ENCODE measurements at regions not wholly inside any gene's neighbourhood (a gene's known extent, or its start where the extent isn't known, plus 50 kb on each side); places are given as distances from the start of the nearest gene placed in this dataset.

GRCh38 chr1:233523047-233523446 lies 90.9 kb upstream of the KCNK1 start:
- Histone ChIP-seq H2AFZ (ENCODE audit: low read length) (peak overlapping the region; percentile 95), H3K4me2 (ENCODE audit: insufficient read depth, insufficient read length, low read length) (no peak overlapping the region)
- WGBS (ENCODE audit: extremely low coverage, insufficient read length, low lambda C conversion rate): no CpG with 5 or more reads among the region's 2 CpGs

More at GRCh38 chr1:233523047-233523446, 90.9 kb upstream of the KCNK1 start:
- Histone ChIP-seq H3K56ac (ENCODE audit: insufficient read length, low read depth, low read length) (no peak overlapping the region), H3K27me3 (ENCODE audit: insufficient read depth, low read length) (no peaks in the 10 kb centered on the region), H4K5ac (ENCODE audit: insufficient read length, low read depth, low read length) (no peak overlapping the region), H3K4ac (ENCODE audit: low read depth, low read length) (no peak overlapping the region), H3K4me1 (ENCODE audit: insufficient read depth, low read length) (peaks cover 3% of the 10 kb centered on the region; the same call in 1 of the 2 replicates), H3K79me2 (ENCODE audit: insufficient read depth, low read length) (no peaks in the 10 kb centered on the region), H4K20me1 (ENCODE audit: control insufficient read depth, insufficient read depth, insufficient read length) (no peaks in the 10 kb centered on the region), H4K8ac (replicated peaks; ENCODE audit: insufficient read length, low read depth, low read length) (no peak overlapping the region), H3K14ac (ENCODE audit: insufficient read depth, low read length) (no peak overlapping the region), H2AK5ac (ENCODE audit: insufficient read length, low read length) (no peak overlapping the region), H4K91ac (ENCODE audit: insufficient read length, low read depth, low read length) (no peak overlapping the region), H3K18ac (ENCODE audit: insufficient read length, low read depth, low read length) (no peak overlapping the region), H3K9ac (ENCODE audit: extremely low read depth, insufficient read length, low read length) (no peak overlapping the region), H3K27ac (ENCODE audit: insufficient read length, low read depth, low read length) (no peak overlapping the region), H3K23me2 (ENCODE audit: insufficient read length, low read depth, low read length, poor library complexity, severe bottlenecking) (no peaks in the 10 kb centered on the region), H3T11ph (ENCODE audit: low read length) (no peak overlapping the region), H2BK12ac (ENCODE audit: insufficient read length, low read depth, low read length) (no peak overlapping the region), H3K9me3 (ENCODE audit: control insufficient read depth, low read depth, low read length) (no peaks in the 10 kb centered on the region), H2BK15ac (ENCODE audit: low read depth, low read length) (no peak overlapping the region), H3K23ac (ENCODE audit: insufficient read length, low read depth, low read length) (no peak overlapping the region), H2BK5ac (ENCODE audit: insufficient read length, low read length) (no peak overlapping the region), H2BK120ac (ENCODE audit: low read depth, low read length, poor library complexity, severe bottlenecking) (peak overlapping the region; percentile 67), H3K79me1 (ENCODE audit: insufficient read depth, low read depth, low read length, poor library complexity, severe bottlenecking) (no peaks in the 10 kb centered on the region), H2BK20ac (ENCODE audit: low read depth, low read length, poor library complexity, severe bottlenecking) (no peak overlapping the region)
- Mint-ChIP-seq H3K27me3 (ENCODE audit: low read depth) (peaks cover 2% of the 10 kb centered on the region; the same call in 1 of the 2 replicates), H3K36me3 (ENCODE audit: insufficient read depth in 1 of 3, low read depth in 3 of 3) (0 out of 7 replicates have a peak, but pooled peaks cover 0 to 2% (median 0%) of the 10 kb centered on the region in 3 experiments), H3K9me3 (peaks cover 0 to 3% of the 10 kb centered on the region in 2 experiments; a peak in 3 of 5 replicates), H3K4me3 (no peak overlapping the region), H3K4me1 (peaks cover 28 to 33% of the 10 kb centered on the region in 2 experiments), H3K27ac (peak overlapping the region; percentile 1 to 49 (median 24); a peak in 5 of 7 replicates)
- no peak for DNase-seq
- TF ChIP-seq CTCF (conservative IDR thresholded peaks at IDR 0.05): no peak

All from H9 (cell line).